ENCODE measurements at regions not wholly inside any gene's neighbourhood (a gene's known extent, or its start where the extent isn't known, plus 50 kb on each side); places are given as distances from the start of the nearest gene placed in this dataset.

DNA sequence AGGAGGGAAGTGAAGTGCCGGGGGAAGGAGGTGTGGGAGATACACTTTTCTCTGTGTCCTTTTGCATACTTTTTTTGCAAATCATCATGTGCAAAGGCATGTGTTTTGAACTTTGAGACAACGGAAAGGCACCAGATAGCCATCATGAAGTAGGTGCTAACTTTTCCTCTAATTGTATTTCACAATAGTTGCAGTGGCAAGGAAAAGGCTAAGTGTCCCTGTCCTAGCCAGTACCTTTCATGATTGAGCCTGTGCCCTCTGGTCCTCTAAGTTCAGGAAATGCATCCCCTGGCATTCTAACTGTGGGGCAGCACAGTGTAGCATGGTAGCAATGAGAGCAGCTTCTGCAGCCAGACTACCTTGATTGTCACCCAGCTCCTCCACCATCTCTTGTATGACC lies 186.2 kb downstream of the ADSS2 start:
- no peak for DNase-seq

- no peak for DNase-seq
These were observed 182.5 kb downstream of the ADSS2 start for GRCh38 chr1:244269169-244269568.

DNA sequence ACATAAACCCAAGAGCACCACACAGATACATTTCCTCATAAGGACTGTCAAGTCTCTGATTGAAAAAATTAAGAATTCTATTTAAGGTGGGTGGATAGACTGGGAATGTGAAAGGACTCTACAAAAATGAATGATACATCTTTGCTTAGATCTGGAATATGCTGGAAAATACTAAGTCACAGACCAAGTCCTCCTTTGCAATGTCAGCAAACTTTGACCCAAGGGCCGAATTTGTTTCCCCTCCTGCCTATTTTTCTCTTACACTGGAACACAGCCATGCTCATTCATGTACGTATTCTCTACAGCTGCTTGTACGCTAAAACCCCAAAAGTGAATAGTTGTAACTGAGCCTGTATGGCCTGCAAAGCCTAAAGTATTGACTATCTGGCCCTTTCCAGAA lies 180.7 kb downstream of the ADSS2 start:
- no peak for DNase-seq

DNA sequence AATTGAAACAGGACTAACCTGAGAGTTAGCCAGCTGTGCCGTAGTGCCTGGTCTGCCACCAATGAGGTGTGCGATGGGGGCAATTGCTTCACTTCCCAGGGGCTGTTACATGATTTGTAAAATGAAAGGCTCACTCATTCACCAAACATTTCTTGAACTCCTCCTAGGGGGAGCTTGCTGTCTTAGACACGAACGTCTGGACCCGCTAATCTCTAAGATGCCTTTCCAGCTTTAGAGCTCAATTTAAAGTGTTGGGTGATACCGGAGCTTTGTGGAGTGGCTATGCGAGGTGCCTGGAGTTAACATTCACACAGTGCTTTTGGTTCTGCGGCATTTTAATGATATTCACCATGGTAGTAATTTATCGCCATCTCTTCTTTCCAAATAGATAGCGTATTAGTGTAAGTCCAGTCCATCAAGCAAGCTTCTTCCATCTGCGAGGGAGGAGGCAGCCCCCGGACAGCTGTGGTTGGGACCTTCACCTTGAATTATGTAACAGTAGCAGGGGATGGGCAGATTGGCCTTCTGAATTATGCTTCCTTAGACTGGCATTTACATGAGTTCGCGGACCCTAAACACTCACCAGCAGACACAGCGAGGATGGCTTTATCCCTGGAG lies 179.9 kb downstream of the ADSS2 start:
- no peak for DNase-seq

- peak; percentile 88 to 90 (median 89) for DNase-seq
These were observed 179.0 kb downstream of the ADSS2 start for GRCh38 chr1:244272471-244273261.

DNA sequence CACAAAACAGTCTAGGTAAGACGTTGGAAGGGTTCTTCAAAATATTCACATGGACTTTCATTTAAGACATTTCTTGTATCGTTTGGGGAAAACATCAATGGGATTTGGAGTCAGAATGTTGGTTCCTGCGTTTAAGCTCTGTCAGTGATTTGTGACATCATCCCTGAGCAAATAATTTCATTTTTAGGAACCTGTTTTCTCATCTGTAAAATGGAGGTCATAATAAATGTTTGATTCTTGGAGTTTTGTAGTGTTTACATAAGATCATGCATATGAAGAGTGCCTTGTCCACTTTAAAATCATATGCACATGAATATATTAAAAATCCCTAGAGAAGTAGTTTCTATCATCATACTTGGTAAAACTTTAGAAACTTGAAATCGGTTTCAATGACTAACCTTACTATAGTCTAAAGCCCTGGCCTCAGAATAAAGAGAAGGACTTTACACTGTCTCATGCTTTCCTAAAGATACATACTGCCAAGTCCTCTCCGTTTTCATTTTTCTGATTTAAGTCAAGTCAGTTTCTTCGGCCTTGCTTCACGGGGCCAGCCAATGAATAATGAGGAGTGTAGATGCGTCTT lies 178.4 kb downstream of the ADSS2 start:
- no peak for DNase-seq

- peak; percentile 78 to 99 (median 89) for DNase-seq
These were observed 177.7 kb downstream of the ADSS2 start for GRCh38 chr1:244273845-244274619.

DNA sequence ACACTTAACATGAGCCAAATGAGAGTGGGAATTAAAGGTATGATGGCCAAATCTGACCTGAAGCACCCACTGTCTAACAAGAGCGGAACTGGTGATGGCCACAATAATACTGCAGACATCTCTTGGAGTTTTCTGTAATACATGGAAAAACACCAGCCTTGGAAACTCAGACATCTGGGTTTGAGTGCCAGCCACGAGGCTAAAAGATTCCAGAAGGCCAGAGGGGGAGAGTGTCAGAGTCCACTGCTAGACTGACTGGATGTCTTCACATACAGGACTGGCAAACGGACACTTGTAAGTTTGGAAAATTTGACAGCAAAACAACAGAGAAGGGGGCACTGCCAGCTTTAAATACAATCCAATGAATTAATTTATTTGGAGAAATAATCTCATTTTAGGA lies 175.1 kb downstream of the ADSS2 start:
- no peak for DNase-seq

DNA sequence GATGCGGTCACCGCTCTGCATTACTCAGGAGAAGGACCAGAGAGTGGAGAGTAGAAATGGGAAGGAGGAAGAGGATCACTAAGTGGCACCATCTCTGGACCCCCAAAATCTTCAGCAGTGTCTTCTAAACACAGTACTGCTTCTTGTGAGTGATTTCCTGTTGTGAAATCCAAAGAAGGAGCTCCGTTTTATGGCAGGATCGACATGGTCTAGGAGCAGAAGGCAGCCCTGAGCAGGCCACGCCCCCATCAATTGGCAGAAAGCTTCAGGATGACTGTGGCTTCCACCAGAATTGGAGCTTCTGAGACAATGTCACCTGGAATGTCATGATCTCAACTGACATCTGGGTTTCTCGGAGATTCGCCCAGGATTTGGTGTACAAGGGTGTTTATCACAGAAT lies 171.5 kb downstream of the ADSS2 start:
- no peak for DNase-seq

- no peak for DNase-seq
These were observed 170.8 kb downstream of the ADSS2 start for GRCh38 chr1:244280859-244281258.

GRCh38 chr1:244283772-244284171 lies 167.9 kb downstream of the ADSS2 start:
- no peak for DNase-seq

DNA sequence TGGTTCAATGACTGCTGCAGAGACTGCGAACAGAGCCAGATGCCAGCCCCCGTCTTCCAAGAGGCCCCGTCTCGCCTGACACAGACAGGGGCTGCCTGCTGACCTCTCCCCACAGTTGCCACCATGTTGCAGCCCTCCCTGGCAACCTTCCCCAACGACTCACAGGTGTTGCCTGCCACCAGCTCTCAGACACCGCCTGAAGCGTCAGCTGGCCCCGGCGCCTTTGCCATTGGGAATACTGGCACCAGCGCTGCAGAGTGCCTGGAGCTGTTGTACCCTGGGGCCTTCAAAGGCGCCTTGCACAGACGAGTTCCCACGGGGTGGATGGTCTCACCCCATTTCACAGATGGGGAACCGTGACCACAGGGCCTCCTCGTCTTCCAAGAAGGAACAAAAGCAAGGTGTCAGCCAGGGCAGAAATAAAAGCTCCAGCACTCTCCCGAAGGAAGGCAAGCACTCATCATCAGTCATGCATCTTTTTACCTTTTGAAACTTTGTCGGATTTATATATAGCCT lies 167.0 kb downstream of the ADSS2 start:
- DNase-seq = no peak

GRCh38 chr1:244286341-244286740 lies 165.4 kb downstream of the ADSS2 start:
- no peak for DNase-seq

DNA sequence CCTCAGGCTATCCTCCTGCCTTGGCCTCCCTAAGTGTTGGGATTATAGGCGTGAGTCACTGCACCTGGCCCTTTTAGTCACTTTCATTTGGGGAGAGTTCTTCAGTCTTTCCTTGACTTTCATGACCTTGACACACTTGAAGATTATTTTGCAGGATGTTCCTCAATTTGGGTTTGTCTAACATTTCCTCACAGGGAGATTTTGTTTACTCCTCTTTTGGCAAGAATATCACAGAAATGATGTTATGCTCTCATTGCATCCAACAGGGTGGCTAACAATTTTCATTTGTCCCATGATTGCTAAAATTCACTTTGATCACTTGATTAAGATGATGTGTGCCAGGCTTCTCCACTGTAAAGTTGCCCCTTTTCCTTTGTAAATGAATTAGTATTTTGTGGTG lies 164.0 kb downstream of the ADSS2 start:
- DNase-seq = no peak

GRCh38 chr1:244288663-244289062 lies 163.0 kb downstream of the ADSS2 start:
- no peak for DNase-seq

DNA sequence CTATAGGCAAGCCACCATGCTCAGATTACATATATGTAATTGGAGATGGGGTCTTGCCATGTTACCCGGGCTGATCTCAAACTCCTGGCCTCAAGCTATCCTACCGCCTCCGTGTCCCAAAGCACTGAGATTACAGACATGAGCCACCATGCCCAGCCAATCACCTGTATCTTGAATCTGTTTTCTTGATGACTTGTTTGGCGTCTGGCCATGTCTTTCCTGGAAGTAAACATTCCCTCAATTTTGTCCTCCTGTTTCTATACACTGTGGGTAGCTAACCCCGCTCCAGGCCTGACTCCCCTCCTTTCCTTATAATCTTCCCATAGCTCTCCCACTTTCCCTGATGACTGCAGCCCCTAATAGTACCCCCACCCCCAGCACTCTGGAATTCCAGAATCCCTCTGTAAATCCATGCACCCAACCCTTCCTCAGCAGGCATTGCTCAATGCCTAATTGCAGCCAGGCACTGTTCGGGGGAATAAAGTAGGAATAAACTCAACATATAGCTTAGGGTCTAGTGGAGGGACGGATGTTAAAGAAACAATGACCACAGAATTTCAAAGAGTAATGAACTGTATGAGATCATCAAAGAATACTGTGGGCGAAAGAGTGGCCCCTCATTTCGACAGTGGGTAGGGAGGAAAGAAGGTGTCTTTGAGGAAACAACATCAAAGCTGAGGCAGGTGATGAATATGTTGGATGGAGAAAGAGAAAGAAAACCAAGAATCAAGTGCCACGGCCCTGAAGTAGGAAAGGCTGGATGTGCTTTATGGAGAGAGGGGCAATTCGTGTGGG lies 161.5 kb downstream of the ADSS2 start:
- DNase-seq = no peak

- DNase-seq = no peak
These were observed 160.2 kb downstream of the ADSS2 start for GRCh38 chr1:244291236-244292201.

DNA sequence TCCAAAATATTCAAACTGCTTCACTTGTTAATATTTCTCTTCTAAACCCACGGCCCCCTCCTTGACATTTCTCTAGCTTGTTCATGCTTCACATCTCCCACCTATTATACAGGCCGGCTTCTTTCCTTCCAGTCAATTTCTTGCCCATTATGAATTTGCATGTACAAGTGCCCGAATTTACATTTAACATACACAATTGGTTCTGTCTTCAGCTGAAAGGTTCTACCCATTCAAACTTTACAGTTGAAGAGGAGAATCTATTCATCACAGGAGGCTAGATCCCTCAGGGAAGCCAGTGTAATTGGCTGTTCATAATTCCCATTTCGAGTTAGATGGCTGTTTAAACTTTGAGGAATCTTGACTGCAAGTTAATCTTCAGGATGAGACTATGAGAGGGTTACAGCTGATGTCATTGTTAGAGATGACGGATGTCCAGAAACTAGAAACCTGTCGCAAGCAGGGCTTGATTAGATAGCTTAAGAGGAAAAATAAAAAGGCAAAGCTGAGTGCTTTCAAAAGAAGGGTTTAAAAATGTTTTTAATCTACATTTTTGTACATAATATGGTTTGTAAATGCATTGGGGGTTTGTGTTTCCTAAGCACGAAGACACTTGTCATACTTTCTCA lies 157.0 kb downstream of the ADSS2 start:
- no peak for DNase-seq

- no peak for DNase-seq
These were observed 155.7 kb downstream of the ADSS2 start for GRCh38 chr1:244296003-244296402.

DNA sequence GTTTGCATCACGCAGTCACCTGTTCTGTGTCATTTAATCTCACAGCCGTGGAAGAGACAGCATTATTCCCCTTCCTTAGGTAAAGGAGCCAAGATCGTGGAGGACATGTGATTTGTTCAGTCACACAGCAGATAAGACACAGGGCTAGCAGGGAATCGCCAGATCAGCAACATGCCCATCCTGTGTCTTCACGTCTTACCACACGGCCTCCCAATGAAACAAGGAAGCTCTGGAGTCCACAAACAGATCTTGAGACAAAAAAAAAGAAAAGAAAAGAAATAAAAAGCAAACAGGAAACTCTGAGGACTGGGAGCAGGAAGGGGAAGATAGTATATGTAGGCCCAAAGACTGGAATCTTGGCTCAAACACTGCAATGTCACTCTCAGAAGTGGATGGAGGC lies 155.3 kb downstream of the ADSS2 start:
- DNase-seq = peak in 1 of 3 donors; percentile 15
